Sigmoid colon (tissue), 4 donors: ENCODE measurements at regions not wholly inside any gene's neighbourhood (a gene's known extent, or its start where the extent isn't known, plus 50 kb on each side); places are given as distances from the start of the nearest gene placed in this dataset.

Source experiments
- EP300 ChIP-seq, 4 donors: sonication (generic); formaldehyde crosslinking; IDR thresholded peaks; one replicate each; pipeline ENCODE4 v1.6.1; 2017; ENCODE audit warnings: antibody characterized with exemption in 4 of 4
- POLR2A ChIP-seq, 2 donors: fragments of 450-650 bp; IDR thresholded peaks; one replicate each; pipeline ENCODE4 v1.6.1; 2016; ENCODE audit warnings: antibody characterized with exemption in 2 of 2, mild to moderate bottlenecking in 2 of 2, moderate library complexity in 2 of 2
- POLR2AphosphoS5 ChIP-seq, 4 donors: sonication (generic); formaldehyde crosslinking; IDR thresholded peaks; one replicate each; pipeline ENCODE4 v1.6.1; 2017; ENCODE audit warnings: antibody characterized with exemption in 4 of 4
- TF ChIP-seq, protein P1 (sequence below), 4 experiments: fragments of 450-650 bp in 3 of 4; fragments of 200-600 bp in 1 of 4; IDR thresholded peaks; one replicate each; pipeline ENCODE4 v1.5.1; 2016 to 2019; ENCODE audit warnings: antibody characterized with exemption in 4 of 4, mild to moderate bottlenecking in 3 of 4, moderate library complexity in 2 of 4

DNA sequence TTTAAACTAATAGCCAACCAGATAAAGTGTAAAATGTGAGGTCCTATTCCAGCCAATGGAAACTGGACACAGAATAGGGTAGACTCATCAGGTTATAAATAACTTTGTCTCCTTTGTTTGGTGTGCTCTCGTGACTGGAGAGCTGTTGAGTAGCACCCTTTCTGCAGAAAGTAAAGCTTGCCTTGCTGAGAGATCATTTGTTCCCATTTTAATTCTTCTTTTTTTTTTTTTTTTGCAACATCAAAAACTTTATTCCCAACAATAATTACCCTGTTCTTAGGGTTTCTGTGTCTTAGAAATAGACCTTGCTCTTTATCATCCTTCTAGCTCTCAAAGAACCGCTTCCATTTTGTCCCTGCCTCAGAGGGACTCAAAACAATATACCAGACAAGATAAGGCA is 220.4 kb downstream of the FAM76B start:
- TF ChIP-seq, protein P1, sequence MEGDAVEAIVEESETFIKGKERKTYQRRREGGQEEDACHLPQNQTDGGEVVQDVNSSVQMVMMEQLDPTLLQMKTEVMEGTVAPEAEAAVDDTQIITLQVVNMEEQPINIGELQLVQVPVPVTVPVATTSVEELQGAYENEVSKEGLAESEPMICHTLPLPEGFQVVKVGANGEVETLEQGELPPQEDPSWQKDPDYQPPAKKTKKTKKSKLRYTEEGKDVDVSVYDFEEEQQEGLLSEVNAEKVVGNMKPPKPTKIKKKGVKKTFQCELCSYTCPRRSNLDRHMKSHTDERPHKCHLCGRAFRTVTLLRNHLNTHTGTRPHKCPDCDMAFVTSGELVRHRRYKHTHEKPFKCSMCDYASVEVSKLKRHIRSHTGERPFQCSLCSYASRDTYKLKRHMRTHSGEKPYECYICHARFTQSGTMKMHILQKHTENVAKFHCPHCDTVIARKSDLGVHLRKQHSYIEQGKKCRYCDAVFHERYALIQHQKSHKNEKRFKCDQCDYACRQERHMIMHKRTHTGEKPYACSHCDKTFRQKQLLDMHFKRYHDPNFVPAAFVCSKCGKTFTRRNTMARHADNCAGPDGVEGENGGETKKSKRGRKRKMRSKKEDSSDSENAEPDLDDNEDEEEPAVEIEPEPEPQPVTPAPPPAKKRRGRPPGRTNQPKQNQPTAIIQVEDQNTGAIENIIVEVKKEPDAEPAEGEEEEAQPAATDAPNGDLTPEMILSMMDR (IDR thresholded peaks at IDR 0.05): no peak
- no peak for TF ChIP-seq POLR2AphosphoS5 (IDR thresholded peaks at IDR 0.05)
- TF ChIP-seq POLR2A (IDR thresholded peaks at IDR 0.05): no peak
- TF ChIP-seq EP300 (IDR thresholded peaks at IDR 0.05): no peak
